ENCODE measurements at regions not wholly inside any gene's neighbourhood (a gene's known extent, or its start where the extent isn't known, plus 50 kb on each side); places are given as distances from the start of the nearest gene placed in this dataset.

- no peak for DNase-seq (ENCODE audit: low spot score)
- H2AFZ ChIP-seq, result no peak overlapping the region
- no peak overlapping the region for H3K4me3 ChIP-seq
- no peaks in the 10 kb centered on the region for H3K4me1 ChIP-seq (ENCODE audit: insufficient read depth)
- H3K79me2 ChIP-seq, result no peaks in the 10 kb centered on the region
- H3K9me2 ChIP-seq (replicated peaks; ENCODE audit: insufficient read depth), result no peaks in the 10 kb centered on the region
- no peak overlapping the region for H3K4me2 ChIP-seq
- no peaks in the 10 kb centered on the region for H4K20me1 ChIP-seq (ENCODE audit: insufficient read depth, poor library complexity, severe bottlenecking)
- no peaks in the 10 kb centered on the region for H3K27me3 ChIP-seq
- TF ChIP-seq CTCF (IDR thresholded peaks at IDR 0.05; ENCODE audit: poor library complexity), result no peak
- TF ChIP-seq EZH2 (IDR thresholded peaks at IDR 0.05; ENCODE audit: borderline replicate concordance), result no peak
- no peak for TF ChIP-seq EZH2phosphoT487 (IDR thresholded peaks at IDR 0.05; ENCODE audit: low read depth, severe bottlenecking, unreplicated experiment)
- H3K36me3 ChIP-seq (replicated peaks; ENCODE audit: insufficient read depth, low read depth), result no peaks in the 10 kb centered on the region
- 84% methylated on average over 1 of the region's 1 CpG for WGBS (ENCODE audit: low lambda C conversion rate, missing lambda C conversion rate)
- H3K9me3 ChIP-seq (ENCODE audit: low read depth), result no peaks in the 10 kb centered on the region
- no peak overlapping the region for H3K27ac ChIP-seq
These were observed 57.3 kb upstream of the SMIM30 start for GRCh38 chr7:113175525-113176104.

GRCh38 chr7:113172726-113173125 lies 54.4 kb upstream of the SMIM30 start:
- no peaks in the 10 kb centered on the region for H3K79me2 ChIP-seq
- no peak overlapping the region for H3K27ac ChIP-seq
- no peak overlapping the region for H3K4me3 ChIP-seq
- no peak overlapping the region for H3K4me2 ChIP-seq
- DNase-seq (ENCODE audit: low spot score), result no peak
- H3K9me3 ChIP-seq (ENCODE audit: low read depth), result no peaks in the 10 kb centered on the region
- no peaks in the 10 kb centered on the region for H3K4me1 ChIP-seq (ENCODE audit: insufficient read depth)
- no peaks in the 10 kb centered on the region for H3K36me3 ChIP-seq (replicated peaks; ENCODE audit: insufficient read depth, low read depth)
- H4K20me1 ChIP-seq (ENCODE audit: insufficient read depth, poor library complexity, severe bottlenecking), result no peaks in the 10 kb centered on the region
- H3K9me2 ChIP-seq (replicated peaks; ENCODE audit: insufficient read depth), result no peaks in the 10 kb centered on the region
- H3K27me3 ChIP-seq, result no peaks in the 10 kb centered on the region
- 94% methylated on average over 11 of the region's 11 CpGs for WGBS (ENCODE audit: low lambda C conversion rate, missing lambda C conversion rate)
- no peak overlapping the region for H2AFZ ChIP-seq
- no peak for TF ChIP-seq EZH2 (IDR thresholded peaks at IDR 0.05; ENCODE audit: borderline replicate concordance)
- no peak for TF ChIP-seq CTCF (IDR thresholded peaks at IDR 0.05; ENCODE audit: poor library complexity)
- no peak for TF ChIP-seq EZH2phosphoT487 (IDR thresholded peaks at IDR 0.05; ENCODE audit: low read depth, severe bottlenecking, unreplicated experiment)

GRCh38 chr7:113170591-113170990 lies 52.2 kb upstream of the SMIM30 start:
- no peaks in the 10 kb centered on the region for H3K9me3 ChIP-seq (ENCODE audit: low read depth)
- no peaks in the 10 kb centered on the region for H3K4me1 ChIP-seq (ENCODE audit: insufficient read depth)
- no peak overlapping the region for H3K4me3 ChIP-seq
- WGBS (ENCODE audit: low lambda C conversion rate, missing lambda C conversion rate), result 81% methylated on average over 3 of the region's 3 CpGs
- H3K27me3 ChIP-seq, result no peaks in the 10 kb centered on the region
- H3K4me2 ChIP-seq, result no peak overlapping the region
- no peaks in the 10 kb centered on the region for H3K36me3 ChIP-seq (replicated peaks; ENCODE audit: insufficient read depth, low read depth)
- H3K27ac ChIP-seq, result no peak overlapping the region
- H3K9me2 ChIP-seq (replicated peaks; ENCODE audit: insufficient read depth), result no peaks in the 10 kb centered on the region
- H2AFZ ChIP-seq, result no peak overlapping the region
- DNase-seq (ENCODE audit: low spot score), result no peak
- no peaks in the 10 kb centered on the region for H3K79me2 ChIP-seq
- no peaks in the 10 kb centered on the region for H4K20me1 ChIP-seq (ENCODE audit: insufficient read depth, poor library complexity, severe bottlenecking)
- TF ChIP-seq EZH2phosphoT487 (IDR thresholded peaks at IDR 0.05; ENCODE audit: low read depth, severe bottlenecking, unreplicated experiment) (no peak), CTCF (IDR thresholded peaks at IDR 0.05; ENCODE audit: poor library complexity) (no peak), EZH2 (IDR thresholded peaks at IDR 0.05; ENCODE audit: borderline replicate concordance) (no peak)
